ENCODE measurements at regions not wholly inside any gene's neighbourhood (a gene's known extent, or its start where the extent isn't known, plus 50 kb on each side); places are given as distances from the start of the nearest gene placed in this dataset.

GRCh38 chr10:53624722-53625121 lies 852.1 kb upstream of the MBL2 start:
- intact Hi-C loops (cut with micrococcal nuclease), result no loop called here
- no peak for DNase-seq (ENCODE audit: unreplicated experiment)
- no TSS peak for BruUV-seq (replicated peaks)
- TF ChIP-seq, protein P1, sequence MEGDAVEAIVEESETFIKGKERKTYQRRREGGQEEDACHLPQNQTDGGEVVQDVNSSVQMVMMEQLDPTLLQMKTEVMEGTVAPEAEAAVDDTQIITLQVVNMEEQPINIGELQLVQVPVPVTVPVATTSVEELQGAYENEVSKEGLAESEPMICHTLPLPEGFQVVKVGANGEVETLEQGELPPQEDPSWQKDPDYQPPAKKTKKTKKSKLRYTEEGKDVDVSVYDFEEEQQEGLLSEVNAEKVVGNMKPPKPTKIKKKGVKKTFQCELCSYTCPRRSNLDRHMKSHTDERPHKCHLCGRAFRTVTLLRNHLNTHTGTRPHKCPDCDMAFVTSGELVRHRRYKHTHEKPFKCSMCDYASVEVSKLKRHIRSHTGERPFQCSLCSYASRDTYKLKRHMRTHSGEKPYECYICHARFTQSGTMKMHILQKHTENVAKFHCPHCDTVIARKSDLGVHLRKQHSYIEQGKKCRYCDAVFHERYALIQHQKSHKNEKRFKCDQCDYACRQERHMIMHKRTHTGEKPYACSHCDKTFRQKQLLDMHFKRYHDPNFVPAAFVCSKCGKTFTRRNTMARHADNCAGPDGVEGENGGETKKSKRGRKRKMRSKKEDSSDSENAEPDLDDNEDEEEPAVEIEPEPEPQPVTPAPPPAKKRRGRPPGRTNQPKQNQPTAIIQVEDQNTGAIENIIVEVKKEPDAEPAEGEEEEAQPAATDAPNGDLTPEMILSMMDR (IDR thresholded peaks at IDR 0.05; ENCODE audit: unreplicated experiment), result no peak
- CTCF ChIA-PET, result no interaction called here
- H3K9me3 Mint-ChIP-seq (ENCODE audit: unreplicated experiment), result peaks cover 9% of the 10 kb centered on the region
- POLR2A ChIA-PET, result no interaction called here
- H3K27ac Mint-ChIP-seq (ENCODE audit: low read depth, unreplicated experiment), result no peak overlapping the region
- H3K36me3 Mint-ChIP-seq (ENCODE audit: insufficient read depth, unreplicated experiment), result no peaks in the 10 kb centered on the region
- H3K4me3 Mint-ChIP-seq (ENCODE audit: unreplicated experiment), result no peak overlapping the region
- no peaks in the 10 kb centered on the region for H3K27me3 Mint-ChIP-seq (ENCODE audit: insufficient read depth, unreplicated experiment)
- H3K4me1 Mint-ChIP-seq (ENCODE audit: insufficient read depth, unreplicated experiment), result peaks cover 10% of the 10 kb centered on the region

GRCh38 chr10:53622201-53622600 lies 849.6 kb upstream of the MBL2 start:
- Mint-ChIP-seq H3K4me1 (ENCODE audit: insufficient read depth, unreplicated experiment) (peaks cover 15% of the 10 kb centered on the region), H3K27me3 (ENCODE audit: insufficient read depth, unreplicated experiment) (no peaks in the 10 kb centered on the region), H3K9me3 (ENCODE audit: unreplicated experiment) (no peaks in the 10 kb centered on the region), H3K27ac (ENCODE audit: low read depth, unreplicated experiment) (no peak overlapping the region), H3K4me3 (ENCODE audit: unreplicated experiment) (no peak overlapping the region), H3K36me3 (ENCODE audit: insufficient read depth, unreplicated experiment) (no peaks in the 10 kb centered on the region)
- no peak for DNase-seq (ENCODE audit: unreplicated experiment)
- CTCF ChIA-PET, result no interaction called here
- intact Hi-C loops (cut with micrococcal nuclease), result no loop called here
- no TSS peak for BruUV-seq (replicated peaks)
- TF ChIP-seq, protein P1 (IDR thresholded peaks at IDR 0.05; ENCODE audit: unreplicated experiment), result no peak
- POLR2A ChIA-PET, result no interaction called here

DNA sequence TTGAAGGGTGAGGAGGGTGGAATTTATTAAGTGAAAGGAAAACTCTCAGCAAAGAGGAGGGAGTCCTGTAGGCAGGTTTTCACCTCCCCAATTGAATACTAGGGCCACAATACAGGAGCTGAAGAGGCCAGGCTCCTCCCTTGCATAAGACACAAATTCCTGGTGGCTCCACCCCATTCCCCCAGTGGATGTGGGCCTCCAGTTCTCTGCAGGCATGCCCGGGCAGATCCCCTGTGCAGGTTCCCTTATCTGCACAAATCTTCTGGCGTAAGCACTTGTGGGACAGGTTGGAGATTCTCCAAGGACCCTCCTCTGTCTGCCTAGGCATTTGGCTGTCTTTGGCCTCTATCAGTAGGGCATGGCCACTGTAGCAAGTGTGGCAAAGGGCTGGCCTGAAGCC lies 847.1 kb upstream of the MBL2 start:
- H3K27me3 Mint-ChIP-seq (ENCODE audit: insufficient read depth, unreplicated experiment), result no peaks in the 10 kb centered on the region
- no peaks in the 10 kb centered on the region for H3K36me3 Mint-ChIP-seq (ENCODE audit: insufficient read depth, unreplicated experiment)
- intact Hi-C loops (cut with micrococcal nuclease), result no loop called here
- CTCF ChIA-PET, result interaction anchor here (0.7 kb wide), 1 partner anchor 26 kb away, joined by 5 read pairs; no protein-coding TSS in a partner anchor
- POLR2A ChIA-PET, result interaction anchor here (1.0 kb wide), 1 partner anchor 18 kb away, joined by 3 read pairs; no protein-coding TSS in a partner anchor
- TF ChIP-seq, protein P1 (IDR thresholded peaks at IDR 0.05; ENCODE audit: unreplicated experiment), result no peak
- BruUV-seq (replicated peaks), result no TSS peak
- no peaks in the 10 kb centered on the region for H3K9me3 Mint-ChIP-seq (ENCODE audit: unreplicated experiment)
- peaks cover 15% of the 10 kb centered on the region for H3K4me1 Mint-ChIP-seq (ENCODE audit: insufficient read depth, unreplicated experiment)
- peak; percentile 33 for DNase-seq (ENCODE audit: unreplicated experiment)
- no peak overlapping the region for H3K4me3 Mint-ChIP-seq (ENCODE audit: unreplicated experiment)
- H3K27ac Mint-ChIP-seq (ENCODE audit: low read depth, unreplicated experiment), result peak overlapping the region; percentile 95

GRCh38 chr10:53607691-53608090 lies 835.1 kb upstream of the MBL2 start:
- BruUV-seq (replicated peaks), result no TSS peak
- Mint-ChIP-seq H3K27ac (ENCODE audit: low read depth, unreplicated experiment) (no peak overlapping the region), H3K4me1 (ENCODE audit: insufficient read depth, unreplicated experiment) (no peaks in the 10 kb centered on the region), H3K9me3 (ENCODE audit: unreplicated experiment) (peaks cover 7% of the 10 kb centered on the region), H3K27me3 (ENCODE audit: insufficient read depth, unreplicated experiment) (no peaks in the 10 kb centered on the region), H3K36me3 (ENCODE audit: insufficient read depth, unreplicated experiment) (no peaks in the 10 kb centered on the region), H3K4me3 (ENCODE audit: unreplicated experiment) (no peak overlapping the region)
- TF ChIP-seq, protein P1 (IDR thresholded peaks at IDR 0.05; ENCODE audit: unreplicated experiment), result no peak
- DNase-seq (ENCODE audit: unreplicated experiment), result no peak
- ChIA-PET POLR2A (no interaction called here), CTCF (no interaction called here)
- intact Hi-C loops (cut with micrococcal nuclease), result no loop called here
